ENCODE measurements at regions not wholly inside any gene's neighbourhood (a gene's known extent, or its start where the extent isn't known, plus 50 kb on each side); places are given as distances from the start of the nearest gene placed in this dataset.

DNA sequence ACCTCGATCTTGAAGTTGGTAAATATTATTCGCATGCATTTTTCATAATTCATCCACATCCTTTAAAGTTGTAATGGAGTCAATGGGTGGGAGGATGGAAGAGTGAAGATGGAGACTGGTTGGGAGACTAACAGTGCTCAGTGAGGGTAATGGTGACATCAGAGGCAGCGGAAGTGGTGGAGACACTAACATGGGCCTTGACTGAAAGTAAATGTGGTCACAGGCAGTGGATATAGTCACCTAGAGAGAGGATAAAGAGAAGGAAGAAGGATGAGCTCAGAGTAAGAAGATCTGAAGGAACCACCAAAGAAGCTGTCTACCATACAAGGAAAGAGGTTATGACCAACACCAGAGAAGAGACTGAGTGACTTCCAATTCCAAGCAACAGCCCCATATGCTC lies 281.6 kb upstream of the STT3B start:
- H3K27me3 Mint-ChIP-seq, result no peaks in the 10 kb centered on the region
- peaks cover 62% of the 10 kb centered on the region for H3K4me1 Mint-ChIP-seq (ENCODE audit: low read depth)
- H3K36me3 Mint-ChIP-seq (ENCODE audit: low read depth), result no peaks in the 10 kb centered on the region
- peaks cover 6% of the 10 kb centered on the region for H3K9me3 Mint-ChIP-seq
- CTCF ChIA-PET, result no interaction called here
- H3K27ac Mint-ChIP-seq, result peak overlapping the region; percentile 11
- no peak for DNase-seq
- ATAC-seq, result peak; percentile 11
- POLR2A ChIA-PET, result interaction anchor here (1.2 to 1.8 kb wide), 2 partner anchors 25 to 26 kb away, joined by 3 to 4 read pairs; no protein-coding TSS in a partner anchor
- no peak overlapping the region for H3K4me3 Mint-ChIP-seq
- intact Hi-C loops (cut with micrococcal nuclease), result no loop called here
- no peak for TF ChIP-seq CTCF (IDR thresholded peaks at IDR 0.05)

DNA sequence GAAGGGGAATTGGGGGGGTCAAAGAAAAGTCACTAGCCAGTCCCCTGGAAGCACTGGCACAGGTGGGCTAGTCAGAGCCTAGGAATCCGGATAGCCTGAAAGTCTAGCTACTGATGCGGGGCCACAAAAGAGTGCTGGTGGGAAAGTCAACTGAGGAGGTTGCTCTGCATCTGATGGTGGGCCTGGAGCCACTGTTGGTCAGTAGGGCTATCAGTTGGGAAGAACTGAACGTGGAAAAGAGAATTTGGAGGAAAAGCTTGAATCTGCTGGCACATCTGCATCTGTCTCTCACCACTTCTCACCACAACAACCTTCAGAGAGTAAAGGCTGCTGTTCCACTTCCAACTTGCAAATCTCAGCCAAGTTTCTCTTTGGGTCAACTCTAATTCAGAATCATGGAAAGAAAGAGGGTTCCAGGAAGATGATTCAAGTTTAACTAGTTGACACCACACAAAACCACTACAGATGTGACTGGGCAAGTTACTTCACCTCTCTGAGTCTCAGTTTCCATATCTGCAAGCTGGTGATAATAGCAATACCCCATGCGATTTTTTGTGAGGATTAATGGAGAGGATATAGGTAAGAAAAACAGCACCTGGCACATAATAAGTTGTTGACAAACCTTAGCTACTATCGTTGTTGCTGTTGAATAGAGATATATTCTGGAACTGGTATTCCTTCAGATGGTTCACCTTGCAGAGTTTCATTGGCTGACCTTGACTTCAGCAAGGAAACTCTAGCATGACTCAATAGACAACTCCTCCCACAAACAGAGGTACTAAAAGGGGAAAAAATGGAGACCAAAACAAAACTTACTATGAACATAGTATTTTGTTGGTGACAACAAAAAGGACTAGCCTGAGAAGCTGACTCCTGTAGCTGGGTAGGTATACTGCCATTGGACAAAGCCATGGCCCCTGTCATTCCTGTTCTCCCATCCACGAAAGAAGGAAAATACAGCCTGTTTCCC lies 280.2 kb upstream of the STT3B start:
- ChIA-PET CTCF (interaction anchor here (0.5 to 1.0 kb wide), 2 partner anchors 40 to 121 kb away, joined by 3 read pairs; no protein-coding TSS in a partner anchor), POLR2A (interaction anchor here (0.6 to 1.8 kb wide), 10 partner anchors 12 to 636 kb away, joined by 3 to 6 read pairs (median 4); partner anchors contain the start of gene STT3B)
- H3K4me1 Mint-ChIP-seq (ENCODE audit: low read depth), result peaks cover 62% of the 10 kb centered on the region
- TF ChIP-seq CTCF (IDR thresholded peaks at IDR 0.05), result no peak
- peak overlapping the region; percentile 89 for H3K27ac Mint-ChIP-seq
- H3K36me3 Mint-ChIP-seq (ENCODE audit: low read depth), result no peaks in the 10 kb centered on the region
- no peaks in the 10 kb centered on the region for H3K27me3 Mint-ChIP-seq
- DNase-seq, result peak; percentile 52
- intact Hi-C loops (cut with micrococcal nuclease), result loop anchor here (2.0 kb wide), 1 partner anchor 34 kb away; no protein-coding TSS in a partner anchor
- ATAC-seq, result peak; percentile 74
- H3K4me3 Mint-ChIP-seq, result no peak overlapping the region
- H3K9me3 Mint-ChIP-seq, result peaks cover 6% of the 10 kb centered on the region

DNA sequence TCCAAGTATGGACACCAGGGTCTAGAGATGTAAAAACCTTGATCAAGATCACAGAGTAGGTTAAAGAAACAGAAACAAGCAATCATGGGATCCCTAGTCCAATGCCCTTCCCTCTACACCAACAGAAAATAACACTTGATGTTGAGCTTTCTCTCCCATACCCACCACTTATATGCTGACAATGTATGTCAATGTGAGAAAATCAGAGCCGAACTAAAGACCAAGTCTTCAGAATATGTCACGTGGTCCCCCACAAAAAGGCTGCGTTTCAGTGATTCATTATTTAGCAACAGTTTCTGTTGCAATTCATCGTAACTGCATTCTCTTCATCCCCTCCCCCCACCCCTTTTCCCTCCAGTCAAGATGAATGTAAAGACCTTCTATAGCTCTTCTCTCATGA lies 278.9 kb upstream of the STT3B start:
- H3K36me3 Mint-ChIP-seq (ENCODE audit: low read depth), result no peaks in the 10 kb centered on the region
- peak overlapping the region; percentile 89 for H3K27ac Mint-ChIP-seq
- peaks cover 50% of the 10 kb centered on the region for H3K4me1 Mint-ChIP-seq (ENCODE audit: low read depth)
- intact Hi-C loops (cut with micrococcal nuclease), result loop anchor here (2.0 kb wide), 1 partner anchor 35 kb away; no protein-coding TSS in a partner anchor
- H3K4me3 Mint-ChIP-seq, result no peak overlapping the region
- peaks cover 6% of the 10 kb centered on the region for H3K9me3 Mint-ChIP-seq
- ATAC-seq (peak; percentile 47), DNase-seq (peak; percentile 62)
- no peak for TF ChIP-seq CTCF (IDR thresholded peaks at IDR 0.05)
- no peaks in the 10 kb centered on the region for H3K27me3 Mint-ChIP-seq
- ChIA-PET POLR2A (interaction anchor here (0.5 to 1.5 kb wide), 5 partner anchors 14 to 279 kb away, joined by 3 to 4 read pairs (median 3); partner anchors contain the start of gene STT3B), CTCF (no interaction called here)

DNA sequence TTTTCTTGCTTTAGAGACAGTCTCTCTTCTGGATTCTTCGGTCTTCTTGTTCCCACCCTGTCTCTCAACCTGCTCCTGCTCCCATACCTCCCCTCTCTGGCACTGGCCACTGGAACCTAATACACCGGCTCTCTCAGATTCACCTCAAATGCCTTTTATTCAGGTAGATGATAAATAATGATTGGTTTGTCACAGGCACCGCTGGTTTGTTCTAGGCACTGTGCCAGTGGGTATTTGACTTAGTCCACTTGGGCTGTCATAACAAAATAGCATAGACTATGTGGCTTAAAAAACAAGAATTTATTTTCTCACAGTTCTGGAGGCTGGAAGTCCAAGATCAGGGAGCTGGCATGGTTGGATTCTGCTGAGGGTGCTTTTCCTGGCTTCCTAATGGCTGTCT lies 278.2 kb upstream of the STT3B start:
- CTCF ChIA-PET, result no interaction called here
- POLR2A ChIA-PET, result interaction anchor here (0.5 to 1.6 kb wide), 3 partner anchors 14 to 278 kb away, joined by 3 to 5 read pairs (median 4); partner anchors contain the start of gene STT3B
- intact Hi-C loops (cut with micrococcal nuclease), result no loop called here
- Mint-ChIP-seq H3K4me3 (no peak overlapping the region), H3K4me1 (ENCODE audit: low read depth) (peaks cover 45% of the 10 kb centered on the region), H3K27ac (peak overlapping the region; percentile 89), H3K9me3 (peaks cover 8% of the 10 kb centered on the region), H3K27me3 (no peaks in the 10 kb centered on the region), H3K36me3 (ENCODE audit: low read depth) (no peaks in the 10 kb centered on the region)
- no peak for ATAC-seq
- no peak for TF ChIP-seq CTCF (IDR thresholded peaks at IDR 0.05)
- no peak for DNase-seq
